ENCODE measurements at regions not wholly inside any gene's neighbourhood (a gene's known extent, or its start where the extent isn't known, plus 50 kb on each side); places are given as distances from the start of the nearest gene placed in this dataset.

- no peak for TF ChIP-seq CTCF (IDR thresholded peaks at IDR 0.05)
- no peak for TF ChIP-seq EP300 (IDR thresholded peaks at IDR 0.05)
Measured at GRCh38 chr6:138601128-138601527, 101.8 kb upstream of the NHSL1 start.

Data from suprapubic skin (tissue), 3 donors.